Activated CD4-positive, alpha-beta T cell treated with anti-CD3 and anti-CD28 coated beads, Interleukin-2, amount 10 ng/mL, durations not matched to agents 24 days and 14 days (primary cell): ENCODE measurements at regions not wholly inside any gene's neighbourhood (a gene's known extent, or its start where the extent isn't known, plus 50 kb on each side); places are given as distances from the start of the nearest gene placed in this dataset.

Source experiments
- DNase-seq: peaks from one replicate; pipeline ENCODE4 v3.0.0; 2022
- H3K27ac Mint-ChIP-seq: one replicate; pipeline ENCODE4 v1.8.0; 2022; ENCODE audit warnings: mild to moderate bottlenecking, mixed read lengths
- H3K27me3 Mint-ChIP-seq: one replicate; pipeline ENCODE4 v1.8.0; 2022; ENCODE audit warnings: mixed read lengths
- H3K36me3 Mint-ChIP-seq: one replicate; pipeline ENCODE4 v1.8.0; 2022; ENCODE audit warnings: low read depth, mild to moderate bottlenecking, mixed read lengths
- H3K4me1 Mint-ChIP-seq: one replicate; pipeline ENCODE4 v1.8.0; 2021; ENCODE audit warnings: mixed read lengths
- H3K4me3 Mint-ChIP-seq: one replicate; pipeline ENCODE4 v1.8.0; 2022; ENCODE audit warnings: mild to moderate bottlenecking, moderate library complexity, mixed read lengths
- H3K9me3 Mint-ChIP-seq: one replicate; pipeline ENCODE4 v1.8.0; 2021; ENCODE audit warnings: mixed read lengths
- intact Hi-C: fragments of 100-400 bp; cut with micrococcal nuclease; formaldehyde crosslinking; loops from one replicate; pipeline ENCODE4 v1.15.1; 2023

DNA sequence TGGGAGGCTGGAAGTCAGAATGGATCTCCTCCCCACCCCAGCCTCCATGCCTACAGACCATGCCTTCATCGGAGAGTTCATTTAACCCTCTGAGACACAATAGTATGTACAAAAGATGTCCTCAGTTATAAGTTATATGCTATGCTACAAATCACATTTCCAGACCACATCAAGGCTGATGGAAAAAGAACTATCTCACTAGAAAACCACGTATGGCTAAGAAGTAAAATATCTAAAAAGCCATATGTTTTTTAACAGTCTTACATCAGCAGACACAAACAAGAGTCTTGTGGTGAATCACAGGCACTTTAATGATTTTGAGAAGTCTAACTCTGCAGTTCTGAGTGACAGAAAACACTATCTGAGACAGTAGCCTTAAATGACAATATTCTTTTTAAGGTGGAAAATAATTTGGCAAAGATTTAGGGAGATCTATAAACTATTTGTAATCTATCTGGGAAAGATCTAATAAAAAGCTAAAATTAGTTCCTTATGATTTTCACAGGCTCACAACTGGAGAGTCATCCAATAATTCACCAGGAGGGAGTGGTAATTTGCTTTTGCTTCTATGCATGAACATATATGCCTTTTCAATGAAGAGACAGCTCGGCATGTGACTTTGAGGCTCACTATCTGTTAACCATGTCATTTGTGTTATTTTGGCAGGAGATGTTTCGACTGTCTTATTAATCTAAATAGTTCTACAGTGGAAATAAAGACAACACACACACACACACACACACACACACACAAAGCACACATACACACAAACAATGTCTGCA, 197.5 kb downstream of the IRS1 start:
- H3K27me3 Mint-ChIP-seq = peaks cover 37% of the 10 kb centered on the region
- H3K4me1 Mint-ChIP-seq = peaks cover 2% of the 10 kb centered on the region
- no peak for DNase-seq
- no peak overlapping the region for H3K27ac Mint-ChIP-seq
- H3K36me3 Mint-ChIP-seq = no peaks in the 10 kb centered on the region
- intact Hi-C loops = no loop called here
- H3K4me3 Mint-ChIP-seq = no peak overlapping the region
- peaks cover 4% of the 10 kb centered on the region for H3K9me3 Mint-ChIP-seq

DNA sequence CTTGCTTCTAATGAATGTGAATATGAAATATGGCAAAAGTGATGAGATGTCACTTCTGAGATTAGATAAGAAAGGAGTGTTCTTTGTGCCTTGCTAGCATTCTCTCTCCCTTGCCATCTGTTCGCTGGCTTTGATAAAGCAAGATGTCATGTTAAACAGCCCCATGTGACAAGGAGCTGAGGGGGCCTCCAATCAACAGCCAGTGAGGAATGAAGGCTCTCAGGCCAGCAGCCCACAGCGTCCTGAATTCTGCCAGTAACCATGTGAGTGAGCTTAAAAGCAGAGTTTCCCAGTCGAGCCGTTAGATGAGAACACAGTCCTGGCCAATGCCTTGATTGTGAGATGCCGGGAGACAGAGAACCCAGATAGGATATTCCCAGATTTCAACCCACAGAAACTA, 198.8 kb downstream of the IRS1 start:
- Mint-ChIP-seq H3K4me1 (no peaks in the 10 kb centered on the region), H3K36me3 (no peaks in the 10 kb centered on the region)
- intact Hi-C loops = no loop called here

DNA sequence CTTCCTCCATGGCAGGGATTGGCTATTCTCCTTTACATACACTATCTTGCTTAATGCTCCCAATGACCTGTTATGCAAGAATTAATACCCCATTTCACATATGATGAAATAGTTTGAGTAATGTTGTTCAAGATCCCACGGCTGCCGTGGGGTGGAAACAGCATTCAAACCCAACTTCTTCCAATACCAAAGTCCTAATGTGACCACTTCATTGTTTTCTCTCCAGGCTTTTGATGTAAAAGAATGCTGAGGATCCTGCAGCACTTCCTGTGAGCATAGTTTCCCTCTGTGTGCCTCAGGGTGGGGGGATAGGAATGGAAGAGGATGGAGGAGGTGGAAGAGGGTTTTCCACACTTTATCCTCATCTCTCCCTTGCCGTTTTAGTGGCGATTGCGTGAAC, 199.4 kb downstream of the IRS1 start:
- Mint-ChIP-seq H3K27me3 (peaks cover 44% of the 10 kb centered on the region), H3K4me1 (no peaks in the 10 kb centered on the region), H3K27ac (no peak overlapping the region), H3K9me3 (peaks cover 14% of the 10 kb centered on the region), H3K4me3 (no peak overlapping the region), H3K36me3 (no peaks in the 10 kb centered on the region)
- intact Hi-C loops = no loop called here
- DNase-seq = no peak

More for the DNA sequence above, 198.8 kb downstream of the IRS1 start:
- no peak for DNase-seq
- Mint-ChIP-seq H3K4me3 (no peak overlapping the region), H3K9me3 (peaks cover 11% of the 10 kb centered on the region), H3K27ac (no peak overlapping the region), H3K27me3 (peaks cover 41% of the 10 kb centered on the region)

DNA sequence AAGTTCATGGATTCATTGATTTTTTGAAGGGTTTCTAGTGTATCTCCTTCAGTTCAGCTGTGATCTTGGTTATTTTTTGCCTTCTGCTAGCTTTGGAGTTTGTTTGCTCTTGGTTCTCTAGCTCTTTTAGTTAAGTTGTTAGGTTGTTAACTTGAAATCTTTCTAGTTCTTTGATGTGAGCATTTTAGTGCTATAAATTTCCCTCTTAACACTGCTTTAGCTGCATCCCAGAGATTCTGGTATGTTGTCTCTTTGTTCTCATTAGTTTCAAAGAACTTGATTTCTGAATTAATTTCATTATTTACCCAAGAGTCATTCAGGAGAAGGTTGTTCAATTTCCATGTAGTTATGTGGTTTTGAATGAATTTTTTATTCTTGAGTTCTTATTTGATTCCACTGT, 210.6 kb downstream of the IRS1 start:
- H3K36me3 Mint-ChIP-seq = no peaks in the 10 kb centered on the region
- peaks cover 9% of the 10 kb centered on the region for H3K9me3 Mint-ChIP-seq
- H3K4me3 Mint-ChIP-seq = no peak overlapping the region
- H3K27ac Mint-ChIP-seq = no peak overlapping the region
- no peak for DNase-seq
- peaks cover 6% of the 10 kb centered on the region for H3K27me3 Mint-ChIP-seq
- H3K4me1 Mint-ChIP-seq = no peaks in the 10 kb centered on the region
- intact Hi-C loops = no loop called here

DNA sequence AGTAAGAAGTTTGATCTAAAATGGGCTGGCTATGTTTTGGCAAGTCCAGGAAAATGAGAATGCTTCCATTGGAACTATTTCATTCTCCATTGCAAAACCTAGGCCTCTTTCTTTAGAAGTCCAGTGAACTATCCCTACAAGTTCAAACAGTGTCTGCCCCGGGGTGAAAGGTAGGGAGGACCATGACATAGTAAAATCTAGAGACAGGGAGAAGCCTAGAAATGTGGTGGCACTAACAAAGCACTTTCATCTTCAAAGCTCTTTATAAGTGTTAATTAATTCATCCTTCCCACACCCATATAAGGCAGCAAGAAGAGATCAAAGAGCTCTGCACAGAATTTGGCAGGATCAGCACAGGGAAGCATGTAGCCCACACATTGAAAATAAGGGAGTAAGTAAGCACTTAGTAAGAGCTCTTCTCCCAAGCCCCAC, 214.5 kb downstream of the IRS1 start:
- H3K36me3 Mint-ChIP-seq = no peaks in the 10 kb centered on the region
- H3K27me3 Mint-ChIP-seq = peaks cover 30% of the 10 kb centered on the region
- no peak for DNase-seq
- no peaks in the 10 kb centered on the region for H3K9me3 Mint-ChIP-seq
- no peak overlapping the region for H3K27ac Mint-ChIP-seq
- H3K4me1 Mint-ChIP-seq = no peaks in the 10 kb centered on the region
- intact Hi-C loops = no loop called here
- H3K4me3 Mint-ChIP-seq = no peak overlapping the region

DNA sequence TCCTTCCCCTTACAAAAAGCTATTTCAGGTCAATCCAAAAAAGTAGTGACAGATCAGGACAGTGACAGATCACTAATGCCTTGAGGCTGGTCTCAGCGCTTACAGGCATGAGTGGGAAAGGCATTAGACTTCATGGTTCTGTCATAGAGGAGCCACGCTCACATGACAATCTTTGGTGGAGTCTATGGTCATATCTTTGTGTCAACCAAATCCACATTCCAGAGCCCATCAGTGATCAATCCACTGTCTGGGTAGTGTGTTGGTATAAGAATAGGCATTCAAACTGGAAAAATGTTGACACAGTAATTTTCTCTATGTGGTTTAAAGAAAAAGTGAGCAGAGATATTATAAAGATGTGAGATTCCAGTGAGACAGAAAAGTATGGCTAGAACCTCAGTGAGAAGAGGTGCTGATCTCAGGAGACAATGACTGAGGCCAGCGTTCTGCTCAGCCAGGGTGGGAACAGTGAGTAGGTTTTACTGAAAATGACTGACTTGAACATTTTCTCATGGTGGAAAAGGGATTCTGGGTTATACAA, 215.0 kb downstream of the IRS1 start:
- H3K4me1 Mint-ChIP-seq = no peaks in the 10 kb centered on the region
- H3K27me3 Mint-ChIP-seq = peaks cover 30% of the 10 kb centered on the region
- no peak overlapping the region for H3K4me3 Mint-ChIP-seq
- DNase-seq = no peak
- no peaks in the 10 kb centered on the region for H3K36me3 Mint-ChIP-seq
- H3K9me3 Mint-ChIP-seq = no peaks in the 10 kb centered on the region
- intact Hi-C loops = no loop called here
- H3K27ac Mint-ChIP-seq = no peak overlapping the region

DNA sequence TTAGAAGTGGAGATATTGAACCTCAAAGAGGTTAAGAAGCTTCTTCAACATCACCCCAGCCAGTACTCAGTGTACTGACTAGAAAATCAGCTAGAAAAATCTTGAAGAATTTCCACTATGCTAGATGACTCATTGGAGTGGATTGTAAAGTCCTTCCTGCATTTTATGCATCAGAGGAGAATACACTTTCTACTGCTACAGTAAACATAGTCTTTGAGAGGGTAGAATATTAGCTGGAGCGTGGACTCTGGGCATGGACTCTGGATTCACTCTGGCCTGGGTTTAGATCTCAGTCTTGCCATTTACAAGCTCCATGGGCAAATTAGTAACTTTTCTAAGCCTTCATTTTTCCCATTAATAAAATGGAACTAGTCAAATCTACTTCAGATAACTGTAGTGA, 215.9 kb downstream of the IRS1 start:
- Mint-ChIP-seq H3K4me3 (no peak overlapping the region), H3K4me1 (no peaks in the 10 kb centered on the region), H3K27me3 (peaks cover 30% of the 10 kb centered on the region), H3K9me3 (no peaks in the 10 kb centered on the region), H3K36me3 (no peaks in the 10 kb centered on the region), H3K27ac (no peak overlapping the region)
- intact Hi-C loops = no loop called here
- no peak for DNase-seq

DNA sequence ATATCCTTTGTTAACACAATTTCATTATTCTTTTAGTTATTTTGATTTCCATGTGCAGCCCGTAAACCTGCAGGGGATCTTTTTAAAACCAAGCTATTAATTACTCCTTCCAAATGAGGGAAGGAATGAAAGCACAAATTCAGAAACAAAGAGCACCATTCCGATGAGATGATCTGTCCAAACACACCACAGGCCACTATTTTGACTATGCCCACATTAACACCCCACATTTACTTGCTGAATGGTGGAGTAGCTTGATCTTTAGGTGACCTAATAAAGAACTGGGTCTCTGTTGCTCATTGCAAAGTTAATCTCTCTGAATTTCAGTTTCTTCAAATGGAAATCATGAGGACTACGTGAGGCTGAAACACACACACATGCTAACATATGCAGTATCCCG, 218.0 kb downstream of the IRS1 start:
- Mint-ChIP-seq H3K36me3 (no peaks in the 10 kb centered on the region), H3K4me3 (no peak overlapping the region), H3K9me3 (no peaks in the 10 kb centered on the region), H3K4me1 (no peaks in the 10 kb centered on the region), H3K27me3 (peaks cover 30% of the 10 kb centered on the region), H3K27ac (no peak overlapping the region)
- no peak for DNase-seq
- intact Hi-C loops = no loop called here

DNA sequence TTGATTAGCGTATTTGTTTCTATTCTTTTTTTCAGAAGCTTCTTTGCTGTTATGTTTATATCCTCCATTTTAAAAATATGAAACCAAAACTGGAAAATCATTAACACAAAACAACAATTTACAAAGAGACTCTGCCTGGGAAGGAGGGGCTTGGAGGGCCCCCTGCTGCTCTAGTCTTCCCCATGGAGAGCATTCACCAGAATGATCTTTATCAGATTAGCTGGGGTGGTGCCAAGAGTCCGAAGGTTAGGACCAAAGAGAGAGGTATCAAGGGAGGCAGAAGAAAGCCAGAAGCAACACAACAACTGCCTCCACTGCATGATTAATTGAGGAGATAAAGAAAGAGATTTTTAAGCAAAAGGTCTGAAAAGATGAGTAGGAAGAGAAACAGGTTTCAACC, 218.6 kb downstream of the IRS1 start:
- DNase-seq = no peak
- Mint-ChIP-seq H3K4me3 (no peak overlapping the region), H3K36me3 (no peaks in the 10 kb centered on the region), H3K4me1 (no peaks in the 10 kb centered on the region), H3K27ac (no peak overlapping the region), H3K27me3 (peaks cover 28% of the 10 kb centered on the region), H3K9me3 (no peaks in the 10 kb centered on the region)
- intact Hi-C loops = no loop called here

DNA sequence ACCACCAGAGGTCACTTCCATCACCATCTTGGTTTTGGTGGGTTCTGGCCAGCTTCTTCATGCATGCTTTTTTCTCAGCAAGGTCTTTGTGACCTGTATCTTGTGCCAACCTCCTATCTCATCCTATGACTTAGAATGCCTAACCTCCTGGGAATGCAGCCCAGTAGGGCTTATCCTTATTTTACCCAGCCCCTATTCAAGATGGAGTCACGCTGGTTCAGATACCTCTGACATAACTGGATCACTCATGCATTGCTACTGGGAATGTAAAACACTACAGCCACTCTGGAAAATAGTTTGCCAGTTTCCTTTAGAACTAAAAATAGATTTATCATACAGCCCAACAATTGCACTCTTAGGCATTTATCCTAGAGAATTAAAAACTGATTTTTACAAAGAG, 219.2 kb downstream of the IRS1 start:
- Mint-ChIP-seq H3K9me3 (no peaks in the 10 kb centered on the region), H3K4me1 (no peaks in the 10 kb centered on the region), H3K36me3 (no peaks in the 10 kb centered on the region), H3K27me3 (peaks cover 28% of the 10 kb centered on the region), H3K4me3 (no peak overlapping the region), H3K27ac (no peak overlapping the region)
- intact Hi-C loops = no loop called here
- no peak for DNase-seq

DNA sequence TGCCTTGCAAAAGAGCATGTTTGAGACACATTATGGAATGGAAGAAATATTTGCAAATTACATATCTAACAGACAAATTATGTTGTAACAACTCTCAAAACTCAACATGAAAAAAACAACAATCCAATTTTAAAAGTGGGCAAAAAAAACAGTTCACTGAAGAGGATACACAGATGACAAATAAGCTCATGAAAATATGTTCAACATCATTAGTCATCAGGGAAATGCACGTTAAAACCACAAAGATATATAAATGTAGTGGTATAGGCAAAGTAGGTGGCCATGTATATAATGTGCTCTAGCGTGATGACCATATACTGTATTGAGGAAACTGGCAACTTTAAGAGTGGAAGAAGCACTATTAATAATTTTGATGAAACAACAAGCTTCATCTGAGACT, 220.1 kb downstream of the IRS1 start:
- H3K27ac Mint-ChIP-seq = no peak overlapping the region
- DNase-seq = no peak
- no peaks in the 10 kb centered on the region for H3K4me1 Mint-ChIP-seq
- no peak overlapping the region for H3K4me3 Mint-ChIP-seq
- peaks cover 24% of the 10 kb centered on the region for H3K27me3 Mint-ChIP-seq
- no peaks in the 10 kb centered on the region for H3K36me3 Mint-ChIP-seq
- no peaks in the 10 kb centered on the region for H3K9me3 Mint-ChIP-seq
- intact Hi-C loops = no loop called here

DNA sequence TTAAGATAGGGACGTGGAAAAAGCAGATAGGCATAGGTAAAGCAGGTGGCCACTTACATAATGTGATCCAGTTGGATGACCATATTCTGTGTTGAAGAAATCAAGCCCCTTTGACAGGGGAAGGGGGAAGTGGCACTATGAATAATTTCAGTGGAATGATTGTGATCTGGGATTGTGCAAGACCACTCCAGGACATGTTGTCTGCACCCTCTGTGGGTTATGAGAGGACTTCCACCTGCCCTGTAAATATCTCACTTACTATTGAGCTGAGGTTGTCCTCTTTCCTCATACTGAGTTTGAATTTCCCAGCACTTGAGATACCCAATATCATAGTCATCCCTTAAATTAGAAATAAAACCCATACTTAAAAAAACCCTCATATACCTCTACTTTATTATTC, 220.7 kb downstream of the IRS1 start:
- DNase-seq = no peak
- H3K4me1 Mint-ChIP-seq = no peaks in the 10 kb centered on the region
- peaks cover 24% of the 10 kb centered on the region for H3K27me3 Mint-ChIP-seq
- no peak overlapping the region for H3K4me3 Mint-ChIP-seq
- no peaks in the 10 kb centered on the region for H3K36me3 Mint-ChIP-seq
- no peak overlapping the region for H3K27ac Mint-ChIP-seq
- intact Hi-C loops = no loop called here
- no peaks in the 10 kb centered on the region for H3K9me3 Mint-ChIP-seq

DNA sequence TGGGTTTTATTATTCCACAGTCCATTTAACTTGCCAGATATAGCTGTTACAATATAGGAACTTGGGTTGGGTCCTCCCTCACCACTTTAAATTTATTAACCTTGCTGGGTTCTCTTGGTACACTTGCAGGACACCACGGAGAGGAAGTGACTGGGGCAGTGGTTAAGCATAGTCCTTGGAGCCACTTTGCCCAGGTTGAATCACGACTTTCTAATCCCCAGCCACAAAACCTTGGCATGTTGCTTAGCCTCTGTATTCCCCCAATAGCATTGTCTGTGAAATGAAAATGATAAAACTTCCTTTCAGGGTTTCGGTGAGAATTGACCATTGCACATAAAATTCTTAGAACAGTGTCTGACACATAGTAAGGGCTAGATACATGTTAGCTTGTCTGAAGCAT, 221.2 kb downstream of the IRS1 start:
- no peaks in the 10 kb centered on the region for H3K4me1 Mint-ChIP-seq
- no peak overlapping the region for H3K4me3 Mint-ChIP-seq
- H3K36me3 Mint-ChIP-seq = no peaks in the 10 kb centered on the region
- intact Hi-C loops = no loop called here
- peaks cover 20% of the 10 kb centered on the region for H3K27me3 Mint-ChIP-seq
- no peak overlapping the region for H3K27ac Mint-ChIP-seq
- no peak for DNase-seq
- no peaks in the 10 kb centered on the region for H3K9me3 Mint-ChIP-seq

DNA sequence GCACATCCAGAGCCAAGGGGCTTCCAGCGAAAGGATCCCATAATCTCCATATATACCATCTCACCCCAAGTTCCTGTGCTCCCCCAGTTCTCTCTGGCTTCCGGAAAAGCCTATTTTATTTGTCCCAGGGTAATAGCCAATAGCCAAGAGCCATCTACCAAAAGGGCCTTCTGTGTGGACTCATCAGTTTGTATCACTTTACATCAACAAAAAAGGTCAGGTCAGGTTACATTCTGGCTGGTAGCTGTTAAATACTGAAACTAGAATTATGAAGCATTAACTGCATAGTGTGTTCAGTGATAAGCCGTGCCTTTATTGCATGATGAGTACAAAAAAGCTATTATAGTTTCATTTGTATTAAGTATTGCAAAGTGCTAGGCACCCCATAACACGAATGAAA, 223.7 kb downstream of the IRS1 start:
- Mint-ChIP-seq H3K27me3 (peaks cover 4% of the 10 kb centered on the region), H3K27ac (no peak overlapping the region), H3K4me3 (no peak overlapping the region), H3K9me3 (no peaks in the 10 kb centered on the region), H3K36me3 (no peaks in the 10 kb centered on the region), H3K4me1 (no peaks in the 10 kb centered on the region)
- no peak for DNase-seq
- intact Hi-C loops = no loop called here

DNA sequence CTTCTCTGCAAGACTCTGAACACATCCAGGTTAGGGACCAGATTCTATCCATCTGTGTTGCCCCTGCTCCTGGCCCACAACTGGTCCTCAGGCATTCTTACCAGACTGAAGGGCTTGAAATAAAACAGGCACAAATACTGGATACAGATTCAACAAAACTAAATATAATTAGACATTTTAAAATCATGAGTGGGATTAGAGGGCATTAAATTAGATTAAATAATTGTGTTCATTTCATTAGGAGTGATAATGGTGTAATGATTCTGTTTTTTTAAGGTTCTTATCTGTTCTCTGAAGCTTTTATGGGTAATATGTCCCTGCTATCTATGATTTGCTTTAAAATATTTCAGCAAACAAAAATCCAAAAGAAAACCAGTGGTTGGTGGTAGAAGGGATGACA, 226.5 kb downstream of the IRS1 start:
- Mint-ChIP-seq H3K27ac (no peak overlapping the region), H3K27me3 (peaks cover 6% of the 10 kb centered on the region), H3K4me3 (no peak overlapping the region), H3K9me3 (no peaks in the 10 kb centered on the region), H3K4me1 (no peaks in the 10 kb centered on the region), H3K36me3 (no peaks in the 10 kb centered on the region)
- DNase-seq = no peak
- intact Hi-C loops = no loop called here
